ENCODE measurements at regions not wholly inside any gene's neighbourhood (a gene's known extent, or its start where the extent isn't known, plus 50 kb on each side); places are given as distances from the start of the nearest gene placed in this dataset.

GRCh38 chr4:85302756-85303155, 172.2 kb upstream of the ARHGAP24 start:
- Histone ChIP-seq H3K9me3 (ENCODE audit: low read depth, low read length, poor library complexity, severe bottlenecking) (no peaks in the 10 kb centered on the region), H3K36me3 (ENCODE audit: insufficient read depth, low read length, poor library complexity, severe bottlenecking) (no peaks in the 10 kb centered on the region), H3K4me3 (ENCODE audit: low read depth, low read length, poor library complexity, severe bottlenecking) (no peak overlapping the region), H3K27ac (ENCODE audit: low read depth, low read length, poor library complexity, severe bottlenecking) (no peak overlapping the region), H3K27me3 (replicated peaks; ENCODE audit: insufficient read depth, low read depth, low read length, poor library complexity) (no peaks in the 10 kb centered on the region), H3K4me1 (ENCODE audit: insufficient read depth, low read length, poor library complexity, severe bottlenecking) (no peaks in the 10 kb centered on the region)
- intact Hi-C loops (cut with micrococcal nuclease; ENCODE audit: unreplicated experiment) = no loop called here
- POLR2A ChIA-PET (ENCODE audit: low non-redundant PET) = no interaction called here
- no peak for DNase-seq (ENCODE audit: low spot score)
- CTCF ChIA-PET = no interaction called here
- TF ChIP-seq EZH2 (IDR thresholded peaks at IDR 0.05; ENCODE audit: borderline replicate concordance, low read depth, low read length, poor library complexity, severe bottlenecking) = no peak
- TF ChIP-seq CTCF (conservative IDR thresholded peaks at IDR 0.05; ENCODE audit: low read depth, low read length) = no peak
- no TSS peak for BruUV-seq (replicated peaks)

- Histone ChIP-seq H3K36me3 (ENCODE audit: insufficient read depth, low read length, poor library complexity, severe bottlenecking) (no peaks in the 10 kb centered on the region), H3K27me3 (replicated peaks; ENCODE audit: insufficient read depth, low read depth, low read length, poor library complexity) (no peaks in the 10 kb centered on the region), H3K9me3 (ENCODE audit: low read depth, low read length, poor library complexity, severe bottlenecking) (no peaks in the 10 kb centered on the region), H3K4me3 (ENCODE audit: low read depth, low read length, poor library complexity, severe bottlenecking) (no peak overlapping the region), H3K4me1 (ENCODE audit: insufficient read depth, low read length, poor library complexity, severe bottlenecking) (no peaks in the 10 kb centered on the region), H3K27ac (ENCODE audit: low read depth, low read length, poor library complexity, severe bottlenecking) (no peak overlapping the region)
- CTCF ChIA-PET = no interaction called here
- intact Hi-C loops (cut with micrococcal nuclease; ENCODE audit: unreplicated experiment) = no loop called here
- no peak for DNase-seq (ENCODE audit: low spot score)
- POLR2A ChIA-PET (ENCODE audit: low non-redundant PET) = no interaction called here
- no TSS peak for BruUV-seq (replicated peaks)
- TF ChIP-seq EZH2 (IDR thresholded peaks at IDR 0.05; ENCODE audit: borderline replicate concordance, low read depth, low read length, poor library complexity, severe bottlenecking) = no peak
- TF ChIP-seq CTCF (conservative IDR thresholded peaks at IDR 0.05; ENCODE audit: low read depth, low read length) = no peak
Observed at GRCh38 chr4:85318415-85318814, 156.5 kb upstream of the ARHGAP24 start.

- TF ChIP-seq EZH2 (IDR thresholded peaks at IDR 0.05; ENCODE audit: borderline replicate concordance, low read depth, low read length, poor library complexity, severe bottlenecking) = no peak
- Histone ChIP-seq H3K36me3 (ENCODE audit: insufficient read depth, low read length, poor library complexity, severe bottlenecking) (no peaks in the 10 kb centered on the region), H3K27me3 (replicated peaks; ENCODE audit: insufficient read depth, low read depth, low read length, poor library complexity) (no peaks in the 10 kb centered on the region), H3K4me3 (ENCODE audit: low read depth, low read length, poor library complexity, severe bottlenecking) (no peak overlapping the region), H3K27ac (ENCODE audit: low read depth, low read length, poor library complexity, severe bottlenecking) (no peak overlapping the region), H3K9me3 (ENCODE audit: low read depth, low read length, poor library complexity, severe bottlenecking) (no peaks in the 10 kb centered on the region), H3K4me1 (ENCODE audit: insufficient read depth, low read length, poor library complexity, severe bottlenecking) (no peaks in the 10 kb centered on the region)
- DNase-seq (ENCODE audit: low spot score) = no peak
- intact Hi-C loops (cut with micrococcal nuclease; ENCODE audit: unreplicated experiment) = no loop called here
- CTCF ChIA-PET = no interaction called here
- POLR2A ChIA-PET (ENCODE audit: low non-redundant PET) = no interaction called here
- BruUV-seq (replicated peaks) = no TSS peak
Observed at GRCh38 chr4:85358831-85359230, 116.1 kb upstream of the ARHGAP24 start.

GRCh38 chr4:85362550-85362949, 112.4 kb upstream of the ARHGAP24 start:
- Histone ChIP-seq H3K36me3 (ENCODE audit: insufficient read depth, low read length, poor library complexity, severe bottlenecking) (no peaks in the 10 kb centered on the region), H3K4me3 (ENCODE audit: low read depth, low read length, poor library complexity, severe bottlenecking) (no peak overlapping the region), H3K4me1 (ENCODE audit: insufficient read depth, low read length, poor library complexity, severe bottlenecking) (no peaks in the 10 kb centered on the region), H3K27me3 (replicated peaks; ENCODE audit: insufficient read depth, low read depth, low read length, poor library complexity) (peaks cover 3% of the 10 kb centered on the region), H3K9me3 (ENCODE audit: low read depth, low read length, poor library complexity, severe bottlenecking) (no peaks in the 10 kb centered on the region), H3K27ac (ENCODE audit: low read depth, low read length, poor library complexity, severe bottlenecking) (no peak overlapping the region)
- no peak for DNase-seq (ENCODE audit: low spot score)
- BruUV-seq (replicated peaks) = no TSS peak
- POLR2A ChIA-PET (ENCODE audit: low non-redundant PET) = no interaction called here
- intact Hi-C loops (cut with micrococcal nuclease; ENCODE audit: unreplicated experiment) = no loop called here
- no peak for TF ChIP-seq EZH2 (IDR thresholded peaks at IDR 0.05; ENCODE audit: borderline replicate concordance, low read depth, low read length, poor library complexity, severe bottlenecking)
- no peak for TF ChIP-seq CTCF (conservative IDR thresholded peaks at IDR 0.05; ENCODE audit: low read depth, low read length)
- CTCF ChIA-PET = no interaction called here
